ENCODE measurements at regions not wholly inside any gene's neighbourhood (a gene's known extent, or its start where the extent isn't known, plus 50 kb on each side); places are given as distances from the start of the nearest gene placed in this dataset.

DNA sequence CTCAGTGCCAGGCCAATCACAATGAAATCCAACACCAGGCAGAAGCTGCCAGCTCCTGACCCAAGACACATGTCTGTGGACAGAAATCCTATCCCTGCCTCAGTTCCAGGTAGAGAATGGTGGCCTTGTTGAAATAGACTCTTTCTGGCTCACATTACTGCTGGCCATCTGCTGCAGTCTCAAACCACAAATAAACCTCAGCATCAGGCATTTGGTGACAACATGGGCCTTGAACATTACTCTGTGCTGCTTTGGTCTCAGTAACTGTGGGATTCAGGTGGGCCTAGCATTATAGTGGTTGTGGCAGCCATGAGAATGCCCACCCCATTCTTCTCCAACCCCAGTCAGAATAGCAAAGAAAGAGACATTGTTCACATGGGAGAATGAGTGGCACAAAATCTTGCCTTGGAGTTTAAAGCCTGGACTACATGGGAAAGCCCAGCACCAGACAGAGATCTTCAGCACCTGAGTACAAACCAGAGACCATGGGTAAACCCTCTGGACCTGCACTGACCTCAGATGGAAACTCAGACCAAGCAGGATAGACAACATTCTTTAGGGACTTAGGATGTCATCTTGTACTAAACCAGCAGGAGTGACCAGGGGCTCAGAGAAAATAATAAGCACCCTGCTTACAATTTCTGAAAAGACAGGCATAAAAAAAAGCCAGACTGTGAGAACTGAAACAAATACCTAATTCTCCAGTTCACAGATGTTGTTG is 50.4 kb upstream of the TRAM1L1 start:
- H3K79me2 ChIP-seq (ENCODE audit: control insufficient read depth, insufficient read depth, low read length): no peaks in the 10 kb centered on the region
- no peaks in the 10 kb centered on the region for H3K36me3 ChIP-seq (ENCODE audit: control insufficient read depth in 2 of 2, extremely low read depth in 1 of 2, insufficient read depth in 2 of 2, low read length in 2 of 2)
- H3K4me2 ChIP-seq (ENCODE audit: insufficient read depth, low read length): no peak overlapping the region
- H3K27ac ChIP-seq (ENCODE audit: insufficient read depth, low read depth, low read length): no peak overlapping the region
- H3K4me1 ChIP-seq (ENCODE audit: control insufficient read depth, extremely low read depth, insufficient read depth, low read length): no peaks in the 10 kb centered on the region
- no peaks in the 10 kb centered on the region for H3K9me1 ChIP-seq (replicated peaks; ENCODE audit: control insufficient read depth, extremely low read depth, insufficient read depth, low read length)
- no peak overlapping the region for H3K9ac ChIP-seq (replicated peaks; ENCODE audit: extremely low read depth, insufficient read depth, low read length)
- no peak overlapping the region for H3K4me3 ChIP-seq (replicated peaks in 1 of 3; ENCODE audit: insufficient read depth in 1 of 3, low read depth in 1 of 3, low read length in 3 of 3)
- no peaks in the 10 kb centered on the region for H4K20me1 ChIP-seq (replicated peaks; ENCODE audit: control insufficient read depth, extremely low read depth, insufficient read depth, low read length)
- FAIRE-seq (no peak), DNase-seq (ENCODE audit: low read depth, low spot score) (no peak)
- ChIA-PET POLR2A (no interaction called here), CTCF (interaction anchor here (1.2 to 2.3 kb wide), 5 partner anchors 777 to 1218 kb away, joined by 3 to 24 read pairs (median 5); partner anchors contain the start of genes NDST3 and PRSS12)
- TF ChIP-seq EZH2 (IDR thresholded peaks at IDR 0.05; ENCODE audit: borderline replicate concordance, low read depth, low read length, severe bottlenecking) (no peak), FOS (IDR thresholded peaks at IDR 0.05; ENCODE audit: borderline replicate concordance, insufficient read depth, low read length) (no peak), GATA2 (IDR thresholded peaks at IDR 0.05; ENCODE audit: insufficient read depth, insufficient read length, low read depth, low read length) (no peak), POLR2A (IDR thresholded peaks at IDR 0.05; ENCODE audit: low read depth, low read length) (no peak), MYC (IDR thresholded peaks at IDR 0.05; ENCODE audit: low read depth, low read length) (no peak), POLR2AphosphoS5 (IDR thresholded peaks at IDR 0.05; ENCODE audit: insufficient read depth, low read depth, low read length) (no peak), JUN (IDR thresholded peaks at IDR 0.05; ENCODE audit: borderline replicate concordance, insufficient read depth, insufficient read length, low read depth) (no peak)
- TF ChIP-seq, protein P1, sequence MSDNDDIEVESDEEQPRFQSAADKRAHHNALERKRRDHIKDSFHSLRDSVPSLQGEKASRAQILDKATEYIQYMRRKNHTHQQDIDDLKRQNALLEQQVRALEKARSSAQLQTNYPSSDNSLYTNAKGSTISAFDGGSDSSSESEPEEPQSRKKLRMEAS (IDR thresholded peaks at IDR 0.05; ENCODE audit: insufficient read depth, insufficient read length): no peak
- TF ChIP-seq, protein P2, sequence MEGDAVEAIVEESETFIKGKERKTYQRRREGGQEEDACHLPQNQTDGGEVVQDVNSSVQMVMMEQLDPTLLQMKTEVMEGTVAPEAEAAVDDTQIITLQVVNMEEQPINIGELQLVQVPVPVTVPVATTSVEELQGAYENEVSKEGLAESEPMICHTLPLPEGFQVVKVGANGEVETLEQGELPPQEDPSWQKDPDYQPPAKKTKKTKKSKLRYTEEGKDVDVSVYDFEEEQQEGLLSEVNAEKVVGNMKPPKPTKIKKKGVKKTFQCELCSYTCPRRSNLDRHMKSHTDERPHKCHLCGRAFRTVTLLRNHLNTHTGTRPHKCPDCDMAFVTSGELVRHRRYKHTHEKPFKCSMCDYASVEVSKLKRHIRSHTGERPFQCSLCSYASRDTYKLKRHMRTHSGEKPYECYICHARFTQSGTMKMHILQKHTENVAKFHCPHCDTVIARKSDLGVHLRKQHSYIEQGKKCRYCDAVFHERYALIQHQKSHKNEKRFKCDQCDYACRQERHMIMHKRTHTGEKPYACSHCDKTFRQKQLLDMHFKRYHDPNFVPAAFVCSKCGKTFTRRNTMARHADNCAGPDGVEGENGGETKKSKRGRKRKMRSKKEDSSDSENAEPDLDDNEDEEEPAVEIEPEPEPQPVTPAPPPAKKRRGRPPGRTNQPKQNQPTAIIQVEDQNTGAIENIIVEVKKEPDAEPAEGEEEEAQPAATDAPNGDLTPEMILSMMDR (IDR thresholded peaks at IDR 0.05; ENCODE audit: extremely low read depth in 1 of 2, insufficient read depth in 1 of 2, low read depth in 1 of 2, low read length in 2 of 2): no peak
- dilution Hi-C loops (cut with MboI; ENCODE audit: extremely low pct_ligation_motif_present, low sequenced_read_pairs): no loop called here
- BruUV-seq (replicated peaks): no TSS peak
- H2AFZ ChIP-seq (ENCODE audit: low read depth, low read length): no peak overlapping the region
- intact Hi-C loops (cut with micrococcal nuclease): loop anchor here (2.0 kb wide), 1 partner anchor 1089 kb away; no protein-coding TSS in a partner anchor
- no peaks in the 10 kb centered on the region for H3K9me3 ChIP-seq (replicated peaks; ENCODE audit: control insufficient read depth, insufficient read depth, low read length)
- no peaks in the 10 kb centered on the region for H3K27me3 ChIP-seq (ENCODE audit: control insufficient read depth in 2 of 2, insufficient read depth in 2 of 2, low read length in 2 of 2)
